GM04503 (cell line): ENCODE measurements at regions not wholly inside any gene's neighbourhood (a gene's known extent, or its start where the extent isn't known, plus 50 kb on each side); places are given as distances from the start of the nearest gene placed in this dataset.

Experiments
- DNase-seq: peaks from one replicate; pipeline ENCODE4 v3.0.0-alpha.2; 2012; ENCODE audit warnings: low read depth

- no peak for DNase-seq
Measured at GRCh38 chr2:145124085-145124484, 604.2 kb upstream of the ZEB2 start.

- DNase-seq = no peak
Measured at GRCh38 chr2:145123606-145124005, 603.7 kb upstream of the ZEB2 start.

- no peak for DNase-seq
Measured at GRCh38 chr2:145119225-145119624, 599.3 kb upstream of the ZEB2 start.

- DNase-seq = no peak
Measured at GRCh38 chr2:145116834-145117725, 597.2 kb upstream of the ZEB2 start.

- no peak for DNase-seq
Measured at GRCh38 chr2:145116056-145116455, 596.1 kb upstream of the ZEB2 start.

- no peak for DNase-seq
Measured at GRCh38 chr2:145114726-145115125, 594.8 kb upstream of the ZEB2 start.

GRCh38 chr2:145112467-145112866 is 592.5 kb upstream of the ZEB2 start:
- DNase-seq = no peak

- DNase-seq = no peak
Measured at GRCh38 chr2:145110668-145111356, 590.9 kb upstream of the ZEB2 start.

GRCh38 chr2:145108959-145109710 is 589.2 kb upstream of the ZEB2 start:
- no peak for DNase-seq

GRCh38 chr2:145108361-145108778 is 588.5 kb upstream of the ZEB2 start:
- no peak for DNase-seq

GRCh38 chr2:145106293-145106692 is 586.4 kb upstream of the ZEB2 start:
- no peak for DNase-seq

- no peak for DNase-seq
Measured at GRCh38 chr2:145102706-145103105, 582.8 kb upstream of the ZEB2 start.

- DNase-seq = no peak
Measured at GRCh38 chr2:145100301-145100700, 580.4 kb upstream of the ZEB2 start.

- peak; percentile 59 for DNase-seq
Measured at GRCh38 chr2:145096582-145096981, 576.7 kb upstream of the ZEB2 start.

GRCh38 chr2:145095641-145096435 is 575.9 kb upstream of the ZEB2 start:
- DNase-seq = peak; percentile 58

- no peak for DNase-seq
Measured at GRCh38 chr2:145094370-145094769, 574.5 kb upstream of the ZEB2 start.

GRCh38 chr2:145091967-145092366 is 572.0 kb upstream of the ZEB2 start:
- DNase-seq = no peak

GRCh38 chr2:145090841-145091761 is 571.2 kb upstream of the ZEB2 start:
- DNase-seq = no peak

- DNase-seq = no peak
Measured at GRCh38 chr2:145088756-145089155, 568.8 kb upstream of the ZEB2 start.

- DNase-seq = no peak
Measured at GRCh38 chr2:145086910-145087309, 567.0 kb upstream of the ZEB2 start.

GRCh38 chr2:145085612-145086011 is 565.7 kb upstream of the ZEB2 start:
- peak; percentile 50 for DNase-seq
